HT1080 (cell line): ENCODE measurements at regions not wholly inside any gene's neighbourhood (a gene's known extent, or its start where the extent isn't known, plus 50 kb on each side); places are given as distances from the start of the nearest gene placed in this dataset.
A peak's percentile ranks its signal among the peaks of the same experiment; 100 is the strongest.

Experiments
- DNase-seq: peaks from one replicate; pipeline ENCODE4 v3.0.0-alpha.2; 2015; ENCODE audit warnings: low read depth

GRCh38 chr4:156654410-156654809, 317.2 kb downstream of the PDGFC start:
- DNase-seq = no peak

DNA sequence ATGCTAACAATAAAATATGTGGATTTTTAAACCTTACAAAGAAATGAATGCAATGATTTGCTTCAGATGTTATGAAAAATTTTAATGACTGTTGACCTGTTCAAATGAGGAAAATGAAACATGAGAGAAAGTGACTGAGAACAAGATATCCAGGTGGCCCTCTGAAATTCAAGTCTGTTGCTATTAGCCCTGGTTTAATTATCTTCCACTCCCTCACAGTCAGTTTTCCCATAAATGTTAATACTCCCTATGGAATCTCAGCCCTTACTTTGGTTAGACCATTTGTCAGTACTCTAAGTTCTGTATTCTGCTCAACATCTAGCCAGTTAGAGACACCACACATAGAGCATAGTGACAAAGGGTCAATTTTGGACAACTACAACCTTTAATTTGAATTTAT, 327.8 kb downstream of the PDGFC start:
- DNase-seq = no peak

GRCh38 chr4:156642161-156642560, 329.4 kb downstream of the PDGFC start:
- DNase-seq = no peak

GRCh38 chr4:156638925-156639605, 332.5 kb downstream of the PDGFC start:
- DNase-seq = peak; percentile 16

DNA sequence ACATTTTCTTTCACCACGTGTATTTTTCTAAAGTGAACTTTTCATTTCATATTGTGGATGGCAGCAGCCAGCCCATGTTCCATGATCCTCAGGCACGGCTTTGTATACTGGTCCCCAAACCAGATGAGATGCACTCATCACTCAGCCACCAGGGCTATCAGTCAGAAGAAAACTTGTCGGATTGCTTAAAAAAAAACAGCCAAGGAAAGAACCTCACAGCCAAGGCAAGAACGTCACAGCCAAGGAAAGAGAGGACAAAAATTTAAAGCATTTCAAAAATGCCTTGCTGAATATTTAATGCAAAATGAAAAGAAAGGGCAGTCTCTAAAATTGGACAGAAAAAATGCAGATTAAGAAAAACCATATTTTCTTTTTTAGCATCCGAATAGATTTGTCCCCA, 333.3 kb downstream of the PDGFC start:
- no peak for DNase-seq

- no peak for DNase-seq
Observed at GRCh38 chr4:156636381-156636780, 335.2 kb downstream of the PDGFC start.

DNA sequence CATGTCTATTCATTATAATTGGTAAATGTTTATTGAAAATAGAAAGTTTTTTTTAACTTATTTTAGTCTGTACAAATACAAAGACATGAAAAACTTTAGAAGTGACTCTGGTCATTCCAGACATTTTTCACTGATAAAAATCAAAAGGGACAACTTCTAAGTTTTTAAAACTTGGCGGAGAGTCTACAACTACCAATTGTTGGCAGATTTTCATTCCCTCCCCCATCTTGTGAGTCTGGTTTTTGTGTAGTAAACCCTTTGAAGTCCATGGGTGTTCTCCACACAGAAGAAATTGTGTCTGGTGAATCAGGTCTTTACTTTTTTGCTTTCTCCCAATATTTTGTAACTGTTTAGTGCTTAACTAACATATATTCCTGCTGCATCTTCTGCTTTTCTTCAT, 336.5 kb downstream of the PDGFC start:
- DNase-seq = no peak

GRCh38 chr4:156634612-156635011, 337.0 kb downstream of the PDGFC start:
- peak; percentile 70 for DNase-seq

- no peak for DNase-seq
Observed at GRCh38 chr4:156633847-156634246, 337.8 kb downstream of the PDGFC start.

DNA sequence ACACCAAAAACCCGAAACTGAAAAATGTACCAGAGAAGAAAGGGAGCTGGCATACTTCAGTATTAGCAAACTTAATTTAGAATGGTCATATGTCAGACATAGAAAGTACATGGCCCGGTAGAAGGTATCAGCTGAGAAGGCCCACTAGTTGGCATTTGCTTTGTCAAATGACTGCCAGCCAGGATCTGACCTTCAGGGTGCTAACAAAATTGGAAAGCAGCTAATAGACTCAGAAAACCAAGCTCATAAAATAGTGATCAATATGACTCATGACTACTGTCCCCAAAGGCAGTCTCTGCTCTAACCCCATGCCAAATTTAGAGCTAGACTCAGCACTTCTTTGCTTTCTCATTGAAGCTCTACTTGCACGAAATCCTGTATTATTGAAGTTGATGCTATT, 342.7 kb downstream of the PDGFC start:
- no peak for DNase-seq

- no peak for DNase-seq
Observed at GRCh38 chr4:156623376-156623775, 348.2 kb downstream of the PDGFC start.

- DNase-seq = no peak
Observed at GRCh38 chr4:156620786-156621185, 350.8 kb downstream of the PDGFC start.

DNA sequence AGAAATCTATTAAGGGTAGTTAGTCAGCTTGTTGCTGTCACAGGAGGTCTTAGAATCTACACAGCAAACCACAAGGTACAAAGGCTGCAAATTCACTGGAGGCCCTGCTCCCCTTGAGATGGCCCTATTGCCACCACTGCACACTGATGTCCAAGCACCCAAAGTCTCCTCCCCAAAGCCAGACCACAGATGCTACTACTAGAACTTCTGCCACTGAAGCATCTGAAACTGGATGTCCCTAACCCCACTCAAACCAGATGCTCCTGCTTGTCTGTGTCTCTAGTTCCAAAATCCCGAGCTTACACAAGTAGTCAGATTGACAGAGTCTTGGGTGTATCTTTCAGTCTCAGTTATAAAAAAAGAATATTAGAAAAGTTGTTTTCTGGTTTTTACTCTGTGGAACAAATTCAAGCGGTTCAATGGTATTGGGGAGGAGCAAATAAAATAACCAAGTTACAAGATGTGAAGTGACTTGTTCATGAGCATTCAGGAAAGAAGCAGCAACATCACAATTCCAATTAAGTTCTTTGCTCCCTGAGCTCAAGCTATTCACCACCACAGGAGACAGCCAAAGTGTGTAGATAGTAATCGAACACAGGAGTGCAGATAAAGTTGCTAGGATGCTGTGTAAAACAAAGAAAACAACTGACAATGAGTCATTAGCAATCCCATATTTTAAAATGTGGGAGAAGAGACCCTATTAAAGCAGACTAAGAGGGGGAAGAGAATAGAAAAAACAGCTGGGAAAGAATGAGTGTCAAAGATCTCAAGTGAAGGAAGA, 352.3 kb downstream of the PDGFC start:
- no peak for DNase-seq

- peak; percentile 54 for DNase-seq
Observed at GRCh38 chr4:156615066-156615531, 356.5 kb downstream of the PDGFC start.

GRCh38 chr4:156614536-156614935, 357.1 kb downstream of the PDGFC start:
- DNase-seq = no peak

GRCh38 chr4:156609421-156609820, 362.2 kb downstream of the PDGFC start:
- no peak for DNase-seq

DNA sequence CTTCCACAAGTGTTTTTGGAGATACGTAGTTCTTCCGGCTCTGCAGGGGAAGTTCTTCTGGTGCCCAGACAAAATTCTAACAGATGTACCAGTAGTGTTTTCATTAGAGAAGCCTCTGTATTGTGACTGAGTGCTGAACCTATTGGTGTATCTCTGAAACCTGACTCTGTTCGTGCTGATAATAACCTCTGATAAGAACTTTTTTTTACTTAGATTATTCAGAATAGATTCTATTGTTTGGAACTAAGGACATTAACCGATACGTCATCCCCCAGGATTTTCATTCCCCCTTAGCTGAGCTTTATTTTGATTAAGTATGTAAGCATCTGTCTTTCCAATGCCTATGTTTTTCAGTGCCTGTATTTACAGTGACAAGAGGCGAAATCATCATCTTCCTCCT, 362.9 kb downstream of the PDGFC start:
- no peak for DNase-seq

GRCh38 chr4:156607478-156607857, 364.1 kb downstream of the PDGFC start:
- DNase-seq = no peak

- peak; percentile 7 for DNase-seq
Observed at GRCh38 chr4:156606554-156607477, 364.8 kb downstream of the PDGFC start.

GRCh38 chr4:156598138-156598681, 373.4 kb downstream of the PDGFC start:
- peak; percentile 44 for DNase-seq

- DNase-seq = no peak
Observed at GRCh38 chr4:156596706-156597329, 374.8 kb downstream of the PDGFC start.
